WI38 (cell line): ENCODE measurements at regions not wholly inside any gene's neighbourhood (a gene's known extent, or its start where the extent isn't known, plus 50 kb on each side); places are given as distances from the start of the nearest gene placed in this dataset.

Experiments
- H3K4me3 ChIP-seq: 2 replicates; pipeline ENCODE4 v1.5.1; 2011; ENCODE audit warnings: low read depth, mild to moderate bottlenecking, control low read depth, low read length
- TF ChIP-seq, protein P1 (sequence below): IDR thresholded peaks from 2 replicates; pipeline ENCODE4 v1.5.1; 2012; ENCODE audit warnings: low read depth, mild to moderate bottlenecking, control low read depth, low read length

DNA sequence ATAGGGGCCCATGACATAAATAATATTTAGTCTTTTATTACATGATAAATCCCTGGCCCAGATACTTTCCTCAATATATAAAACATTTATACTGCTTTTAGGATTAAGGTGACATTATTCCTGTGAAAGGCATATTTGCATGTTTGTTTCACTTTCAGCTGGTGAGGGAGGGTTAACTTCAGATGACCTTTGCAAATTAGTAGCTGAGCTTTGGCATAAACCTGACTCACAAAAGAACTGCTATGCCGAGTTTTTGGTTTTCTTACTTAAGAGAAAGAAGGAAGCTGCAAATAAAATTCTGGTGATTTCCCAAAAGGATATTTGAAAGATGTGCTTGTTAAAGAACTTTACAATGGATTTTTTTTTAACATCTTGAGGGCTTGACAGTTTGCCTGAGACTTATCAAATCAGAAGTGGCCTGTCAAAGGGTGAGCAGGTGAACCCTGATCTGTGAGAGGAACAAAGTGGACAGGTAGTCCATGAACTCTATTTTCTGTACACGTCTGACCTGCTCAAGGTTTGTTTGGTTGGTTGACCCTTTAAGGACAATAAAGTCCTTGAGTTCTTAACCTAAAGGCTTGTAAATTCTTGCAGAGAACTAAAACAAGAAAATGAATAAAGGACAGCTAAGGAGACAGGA, 93.5 kb downstream of the FAM124B start:
- TF ChIP-seq, protein P1, sequence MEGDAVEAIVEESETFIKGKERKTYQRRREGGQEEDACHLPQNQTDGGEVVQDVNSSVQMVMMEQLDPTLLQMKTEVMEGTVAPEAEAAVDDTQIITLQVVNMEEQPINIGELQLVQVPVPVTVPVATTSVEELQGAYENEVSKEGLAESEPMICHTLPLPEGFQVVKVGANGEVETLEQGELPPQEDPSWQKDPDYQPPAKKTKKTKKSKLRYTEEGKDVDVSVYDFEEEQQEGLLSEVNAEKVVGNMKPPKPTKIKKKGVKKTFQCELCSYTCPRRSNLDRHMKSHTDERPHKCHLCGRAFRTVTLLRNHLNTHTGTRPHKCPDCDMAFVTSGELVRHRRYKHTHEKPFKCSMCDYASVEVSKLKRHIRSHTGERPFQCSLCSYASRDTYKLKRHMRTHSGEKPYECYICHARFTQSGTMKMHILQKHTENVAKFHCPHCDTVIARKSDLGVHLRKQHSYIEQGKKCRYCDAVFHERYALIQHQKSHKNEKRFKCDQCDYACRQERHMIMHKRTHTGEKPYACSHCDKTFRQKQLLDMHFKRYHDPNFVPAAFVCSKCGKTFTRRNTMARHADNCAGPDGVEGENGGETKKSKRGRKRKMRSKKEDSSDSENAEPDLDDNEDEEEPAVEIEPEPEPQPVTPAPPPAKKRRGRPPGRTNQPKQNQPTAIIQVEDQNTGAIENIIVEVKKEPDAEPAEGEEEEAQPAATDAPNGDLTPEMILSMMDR: no peak
- no peak overlapping the region for H3K4me3 ChIP-seq

DNA sequence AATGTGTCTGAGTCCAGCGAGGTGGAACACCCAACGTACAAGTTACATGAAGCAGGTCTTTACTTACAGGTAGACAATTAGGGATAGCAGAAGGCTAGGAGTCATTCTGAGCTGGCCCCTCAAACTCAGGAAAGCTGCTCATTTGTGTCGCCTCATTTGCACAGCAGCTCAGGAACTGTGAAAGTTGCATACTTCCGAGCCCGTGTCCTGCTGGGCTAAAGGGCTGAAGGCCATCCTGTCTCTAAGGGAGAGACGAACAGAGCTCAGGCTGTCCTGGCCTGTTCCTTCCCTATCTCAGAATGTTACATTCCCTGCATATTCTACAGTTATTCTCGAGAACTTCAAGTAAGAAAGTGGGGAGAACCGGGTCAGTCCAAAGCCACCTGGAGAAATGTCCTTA, 99.0 kb downstream of the FAM124B start:
- TF ChIP-seq, protein P1: no peak
- no peak overlapping the region for H3K4me3 ChIP-seq

DNA sequence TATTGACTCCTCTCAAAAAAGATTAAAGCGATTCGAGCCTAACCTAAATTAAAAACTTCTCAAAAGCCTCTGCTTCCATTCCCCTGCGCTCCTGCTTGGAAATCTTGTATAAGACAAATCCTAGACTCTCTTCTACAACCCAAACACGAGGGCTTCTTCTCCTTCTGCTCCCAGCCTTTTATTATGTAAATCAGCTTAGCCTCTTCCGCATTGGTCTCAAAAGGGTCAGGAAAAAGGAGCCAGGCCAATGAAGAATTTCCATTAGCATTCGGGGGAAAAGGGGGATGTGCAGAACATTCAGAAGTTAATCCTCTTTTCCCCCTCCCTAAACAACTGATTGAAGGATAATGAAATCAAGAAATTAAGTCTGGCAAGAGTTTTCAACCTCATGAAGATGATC, 107.9 kb downstream of the FAM124B start:
- TF ChIP-seq, protein P1: no peak
- no peak overlapping the region for H3K4me3 ChIP-seq

DNA sequence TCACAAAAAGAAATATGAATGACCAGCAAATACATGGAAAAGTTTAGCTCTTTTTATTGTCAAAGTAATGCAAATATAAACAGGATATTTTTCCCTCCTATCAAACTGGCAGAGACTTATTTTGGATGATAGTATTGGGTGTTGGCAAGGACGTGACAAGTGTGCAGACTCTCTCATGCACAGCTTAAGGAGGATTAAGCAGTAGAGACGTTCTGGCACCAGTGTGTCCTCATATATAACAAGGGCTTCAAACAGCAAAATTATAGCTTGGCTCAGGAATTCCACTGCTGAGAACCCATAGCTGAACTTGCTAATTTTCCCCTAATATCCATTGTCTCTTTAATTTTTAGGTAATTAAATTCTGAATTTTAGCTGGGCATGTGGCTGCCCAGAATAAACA, 114.4 kb downstream of the FAM124B start:
- H3K4me3 ChIP-seq: no peak overlapping the region
- TF ChIP-seq, protein P1: no peak

DNA sequence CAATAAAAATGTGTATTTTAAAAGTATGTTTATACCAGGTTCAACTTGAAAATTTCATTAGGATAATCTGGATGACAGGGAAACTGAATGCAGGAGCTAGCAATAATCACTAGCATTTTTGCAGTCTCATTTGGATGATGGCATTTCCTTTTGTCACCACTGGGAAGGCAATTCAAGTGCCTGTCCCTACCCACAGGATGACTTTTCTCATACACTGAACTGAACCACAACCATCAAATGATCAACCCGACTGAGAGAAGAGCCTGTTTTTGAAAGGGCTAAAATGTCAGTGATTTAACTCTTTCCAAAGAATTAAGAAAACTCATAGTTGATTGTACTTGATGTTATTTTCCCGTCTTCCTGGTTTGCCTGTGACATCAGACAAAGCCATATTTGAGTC, 115.0 kb downstream of the FAM124B start:
- H3K4me3 ChIP-seq: no peak overlapping the region
- TF ChIP-seq, protein P1: no peak

DNA sequence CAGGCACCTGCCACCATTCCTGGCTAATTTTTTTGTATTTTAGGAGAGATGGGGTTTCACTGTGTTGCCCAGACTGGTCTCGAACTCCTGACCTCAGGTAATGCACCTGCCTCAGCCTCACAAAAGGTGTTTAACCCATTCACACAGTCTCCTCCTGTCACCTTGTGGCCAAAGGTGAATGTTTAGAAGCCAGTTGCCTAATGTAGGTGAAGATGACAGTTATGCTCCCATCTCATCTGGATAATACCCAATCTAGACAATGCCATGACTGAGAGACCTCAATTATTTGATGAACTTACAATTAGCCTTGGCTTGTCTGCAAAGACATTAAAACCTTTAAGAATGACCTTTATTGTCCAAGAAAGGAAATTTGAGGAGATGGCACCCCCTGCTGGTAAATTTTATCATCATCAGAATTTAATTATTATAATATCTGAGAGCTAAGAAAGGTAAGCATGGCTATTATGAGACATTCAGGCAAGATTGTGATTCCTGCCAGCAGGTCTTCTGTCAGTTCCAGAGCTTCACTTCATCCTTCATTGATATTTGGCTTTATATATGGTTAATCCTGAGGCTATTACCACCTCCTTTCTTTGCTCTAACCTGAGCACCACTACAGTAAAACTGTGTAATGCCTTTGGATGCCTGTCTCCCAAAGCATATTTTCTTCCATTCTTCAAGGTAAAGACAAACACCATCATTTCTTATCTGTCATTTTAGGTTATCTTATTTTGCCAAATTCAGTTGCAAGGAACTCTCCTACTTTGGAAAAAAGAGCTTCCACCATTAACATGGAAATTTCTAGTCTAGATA, 117.6 kb downstream of the FAM124B start:
- no peak overlapping the region for H3K4me3 ChIP-seq
- TF ChIP-seq, protein P1: peak; percentile 22; the same call in 1 of the 2 replicates

DNA sequence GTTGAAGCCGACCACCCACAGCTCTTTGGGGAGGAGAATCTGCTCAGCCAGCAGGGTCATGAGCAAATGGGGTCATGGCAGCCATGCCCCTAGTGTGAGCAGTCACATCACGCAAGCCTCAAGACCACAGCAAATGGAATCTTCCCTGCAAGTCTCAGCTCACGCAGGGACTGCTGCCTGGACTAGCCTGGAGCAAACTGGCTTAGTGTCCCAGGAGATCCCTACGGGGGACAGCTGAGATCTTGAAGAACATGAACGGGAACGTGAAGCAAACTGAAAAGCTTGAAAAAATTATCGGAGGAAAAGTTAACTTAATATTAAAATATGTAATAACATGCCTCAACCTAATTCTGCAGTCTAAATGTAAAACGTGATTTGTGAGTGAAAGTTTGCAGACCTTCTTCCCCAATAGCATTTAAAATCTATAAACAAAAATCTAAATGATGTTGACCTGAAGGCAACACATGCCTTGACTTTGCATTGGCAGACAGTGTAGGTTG, 118.4 kb downstream of the FAM124B start:
- TF ChIP-seq, protein P1: no peak
- H3K4me3 ChIP-seq: no peak overlapping the region
